ENCODE measurements at regions not wholly inside any gene's neighbourhood (a gene's known extent, or its start where the extent isn't known, plus 50 kb on each side); places are given as distances from the start of the nearest gene placed in this dataset.

- BruUV-seq (replicated peaks) = no TSS peak
- H3K27ac ChIP-seq (ENCODE audit: low read depth, low read length, poor library complexity, severe bottlenecking) = no peak overlapping the region
- no peaks in the 10 kb centered on the region for H3K36me3 ChIP-seq (ENCODE audit: insufficient read depth, low read length)
- H2AFZ ChIP-seq (ENCODE audit: low read length) = no peak overlapping the region
- H3K9me2 ChIP-seq (ENCODE audit: insufficient read depth, low read length) = no peaks in the 10 kb centered on the region
- no peaks in the 10 kb centered on the region for H3K4me1 ChIP-seq (ENCODE audit: insufficient read depth, low read length, poor library complexity, severe bottlenecking)
- no peak for DNase-seq (ENCODE audit: low spot score)
- H3K9me3 ChIP-seq (ENCODE audit: low read length) = no peaks in the 10 kb centered on the region
- no peaks in the 10 kb centered on the region for H3K79me2 ChIP-seq (ENCODE audit: insufficient read depth, low read depth, low read length)
- TF ChIP-seq CTCF (conservative IDR thresholded peaks at IDR 0.05; ENCODE audit: low read length) (no peak), EZH2phosphoT487 (IDR thresholded peaks at IDR 0.05; ENCODE audit: borderline replicate concordance, low read depth, low read length) (no peak)
- no peak overlapping the region for H3K4me3 ChIP-seq (ENCODE audit: low read depth, low read length, poor library complexity, severe bottlenecking)
- H4K20me1 ChIP-seq (ENCODE audit: insufficient read depth, low read length) = no peaks in the 10 kb centered on the region
- no peak overlapping the region for H3K4me2 ChIP-seq (ENCODE audit: low read length)
- ChIA-PET POLR2A (no interaction called here), CTCF (ENCODE audit: unreplicated experiment) (no interaction called here)
- intact Hi-C loops (cut with micrococcal nuclease; ENCODE audit: unreplicated experiment) = no loop called here
Measured at GRCh38 chr6:85995339-85996033, 352.8 kb upstream of the SYNCRIP start.

- CTCF ChIA-PET (ENCODE audit: unreplicated experiment) = no interaction called here
- Histone ChIP-seq H4K20me1 (ENCODE audit: insufficient read depth, low read length) (no peaks in the 10 kb centered on the region), H2AFZ (ENCODE audit: low read length) (no peak overlapping the region), H3K9me2 (ENCODE audit: insufficient read depth, low read length) (no peaks in the 10 kb centered on the region), H3K4me3 (ENCODE audit: low read depth, low read length, poor library complexity, severe bottlenecking) (no peak overlapping the region), H3K79me2 (ENCODE audit: insufficient read depth, low read depth, low read length) (no peaks in the 10 kb centered on the region), H3K9me3 (ENCODE audit: low read length) (0 out of 2 replicates have a peak, but pooled peaks cover 4% of the 10 kb centered on the region), H3K4me2 (ENCODE audit: low read length) (no peak overlapping the region), H3K36me3 (ENCODE audit: insufficient read depth, low read length) (no peaks in the 10 kb centered on the region), H3K4me1 (ENCODE audit: insufficient read depth, low read length, poor library complexity, severe bottlenecking) (no peaks in the 10 kb centered on the region), H3K27ac (ENCODE audit: low read depth, low read length, poor library complexity, severe bottlenecking) (no peak overlapping the region)
- TF ChIP-seq CTCF (conservative IDR thresholded peaks at IDR 0.05; ENCODE audit: low read length) (no peak), EZH2phosphoT487 (IDR thresholded peaks at IDR 0.05; ENCODE audit: borderline replicate concordance, low read depth, low read length) (no peak)
- BruUV-seq (replicated peaks) = no TSS peak
- DNase-seq (ENCODE audit: low spot score) = no peak
- intact Hi-C loops (cut with micrococcal nuclease; ENCODE audit: unreplicated experiment) = no loop called here
- POLR2A ChIA-PET = interaction anchor here (0.6 kb wide), 1 partner anchor 25 kb away, joined by 3 read pairs; no protein-coding TSS in a partner anchor
Measured at GRCh38 chr6:85986681-85987080, 344.0 kb upstream of the SYNCRIP start.

GRCh38 chr6:85983032-85983659 lies 340.5 kb upstream of the SYNCRIP start:
- ChIA-PET CTCF (ENCODE audit: unreplicated experiment) (no interaction called here), POLR2A (no interaction called here)
- Histone ChIP-seq H2AFZ (ENCODE audit: low read length) (no peak overlapping the region), H3K4me2 (ENCODE audit: low read length) (no peak overlapping the region), H4K20me1 (ENCODE audit: insufficient read depth, low read length) (no peaks in the 10 kb centered on the region), H3K4me1 (ENCODE audit: insufficient read depth, low read length, poor library complexity, severe bottlenecking) (no peaks in the 10 kb centered on the region), H3K79me2 (ENCODE audit: insufficient read depth, low read depth, low read length) (no peaks in the 10 kb centered on the region), H3K9me3 (ENCODE audit: low read length) (0 out of 2 replicates have a peak, but pooled peaks cover 4% of the 10 kb centered on the region), H3K4me3 (ENCODE audit: low read depth, low read length, poor library complexity, severe bottlenecking) (no peak overlapping the region), H3K27ac (ENCODE audit: low read depth, low read length, poor library complexity, severe bottlenecking) (no peak overlapping the region), H3K36me3 (ENCODE audit: insufficient read depth, low read length) (no peaks in the 10 kb centered on the region), H3K9me2 (ENCODE audit: insufficient read depth, low read length) (no peaks in the 10 kb centered on the region)
- no peak for TF ChIP-seq EZH2phosphoT487 (IDR thresholded peaks at IDR 0.05; ENCODE audit: borderline replicate concordance, low read depth, low read length)
- no peak for DNase-seq (ENCODE audit: low spot score)
- no TSS peak for BruUV-seq (replicated peaks)
- intact Hi-C loops (cut with micrococcal nuclease; ENCODE audit: unreplicated experiment) = no loop called here

Data from OCI-LY7 (cell line).